ENCODE measurements at regions not wholly inside any gene's neighbourhood (a gene's known extent, or its start where the extent isn't known, plus 50 kb on each side); places are given as distances from the start of the nearest gene placed in this dataset.
A peak's percentile ranks its signal among the peaks of the same experiment; 100 is the strongest.

DNA sequence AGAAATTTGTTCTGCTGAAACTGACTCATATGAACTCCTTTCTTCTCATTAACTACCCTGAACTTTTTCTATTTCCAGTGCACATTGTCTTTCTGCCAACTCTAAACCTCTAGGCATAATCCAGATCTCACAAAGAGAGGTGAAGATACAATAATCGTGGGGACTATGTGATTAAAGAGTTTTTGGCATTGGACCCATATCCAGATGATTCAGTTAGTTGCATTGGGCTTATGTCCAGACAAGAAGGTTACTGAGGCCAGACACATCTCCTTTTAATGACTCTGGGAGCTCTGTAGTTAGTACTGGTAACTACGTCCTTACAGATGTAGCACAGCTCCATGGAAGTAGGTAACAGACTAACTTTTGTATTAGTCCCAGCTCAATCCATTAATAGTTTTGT is 273.0 kb downstream of the CASP12 start:
- TF ChIP-seq CTCF (conservative IDR thresholded peaks at IDR 0.05; ENCODE audit: low read length), result no peak
- no peak overlapping the region for H3K4me3 ChIP-seq (ENCODE audit: low read length)
- DNase-seq (ENCODE audit: low read depth), result peak; percentile 17

- no peak overlapping the region for H3K4me3 ChIP-seq (ENCODE audit: low read length)
- no peak for TF ChIP-seq CTCF (conservative IDR thresholded peaks at IDR 0.05; ENCODE audit: low read length)
- no peak for DNase-seq (ENCODE audit: low read depth)
Observed at GRCh38 chr11:104624021-104624420, 274.2 kb downstream of the CASP12 start.

- TF ChIP-seq CTCF (conservative IDR thresholded peaks at IDR 0.05; ENCODE audit: low read length), result no peak
- H3K4me3 ChIP-seq (ENCODE audit: low read length), result no peak overlapping the region
- peak; percentile 22 for DNase-seq (ENCODE audit: low read depth)
Observed at GRCh38 chr11:104623518-104623917, 274.7 kb downstream of the CASP12 start.

DNA sequence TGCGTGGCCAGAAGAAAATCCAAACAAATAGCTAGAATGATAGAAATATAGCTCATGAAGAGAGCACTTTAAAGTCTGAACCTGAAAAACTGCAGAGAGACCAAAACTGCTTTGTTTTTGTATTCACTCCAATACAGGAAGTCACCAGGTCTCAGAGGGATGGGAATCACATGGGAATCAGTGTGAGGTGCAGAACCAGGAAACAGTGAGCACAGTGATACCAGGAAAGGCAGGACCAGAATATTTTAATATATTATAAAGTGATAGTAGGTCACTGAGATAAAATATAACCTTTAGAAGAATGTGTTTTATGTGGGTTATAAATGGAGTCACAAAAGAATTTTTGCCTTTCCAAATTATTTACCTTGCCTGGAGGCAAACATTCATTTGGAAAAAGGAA is 277.3 kb downstream of the CASP12 start:
- no peak for DNase-seq (ENCODE audit: low read depth)
- no peak for TF ChIP-seq CTCF (conservative IDR thresholded peaks at IDR 0.05; ENCODE audit: low read length)
- H3K4me3 ChIP-seq (ENCODE audit: low read length), result no peak overlapping the region

- no peak overlapping the region for H3K4me3 ChIP-seq (ENCODE audit: low read length)
- DNase-seq (ENCODE audit: low read depth), result no peak
- no peak for TF ChIP-seq CTCF (conservative IDR thresholded peaks at IDR 0.05; ENCODE audit: low read length)
Observed at GRCh38 chr11:104619751-104620150, 278.5 kb downstream of the CASP12 start.

- DNase-seq (ENCODE audit: low read depth), result no peak
- no peak for TF ChIP-seq CTCF (conservative IDR thresholded peaks at IDR 0.05; ENCODE audit: low read length)
- H3K4me3 ChIP-seq (ENCODE audit: low read length), result no peak overlapping the region
Observed at GRCh38 chr11:104618954-104619353, 279.3 kb downstream of the CASP12 start.

GRCh38 chr11:104614961-104615360 is 283.3 kb downstream of the CASP12 start:
- H3K4me3 ChIP-seq (ENCODE audit: low read length), result no peak overlapping the region
- TF ChIP-seq CTCF (conservative IDR thresholded peaks at IDR 0.05; ENCODE audit: low read length), result no peak
- no peak for DNase-seq (ENCODE audit: low read depth)

All from AG10803 (cell line).